GM21717 (cell line): ENCODE measurements at regions not wholly inside any gene's neighbourhood (a gene's known extent, or its start where the extent isn't known, plus 50 kb on each side); places are given as distances from the start of the nearest gene placed in this dataset.
"Not testable (repeated sequence)": the region's sequence is repeated elsewhere in the genome, so short reads cannot be mapped to it uniquely, and the experiment has no call there.

Experiments
- ATAC-seq: cut with Tn5 transposase; IDR thresholded peaks from one replicate; pipeline ENCODE4 v1.9.1; 2021; ENCODE audit warnings: mild to moderate bottlenecking, moderate library complexity; ENCODE audit not compliant: unreplicated experiment

DNA sequence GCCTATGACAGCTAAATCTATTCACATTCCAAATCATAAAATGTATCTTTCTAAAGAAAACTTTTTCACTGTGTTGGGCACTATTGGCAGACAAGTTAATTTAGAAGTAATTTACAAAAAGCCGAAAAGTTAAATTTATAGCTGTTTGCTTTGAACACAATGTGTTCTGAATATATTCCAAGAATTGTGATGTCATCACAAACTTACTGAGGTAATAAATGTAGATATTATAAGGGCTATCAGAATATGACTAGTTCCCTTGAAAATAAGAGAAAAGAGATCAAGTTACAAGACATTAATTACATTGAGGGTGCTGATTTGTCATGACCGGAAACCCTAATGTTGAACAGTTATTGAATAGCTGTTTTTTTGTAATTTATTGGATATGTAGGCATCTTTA, 153.9 kb upstream of the SCN7A start:
- ATAC-seq = no peak

DNA sequence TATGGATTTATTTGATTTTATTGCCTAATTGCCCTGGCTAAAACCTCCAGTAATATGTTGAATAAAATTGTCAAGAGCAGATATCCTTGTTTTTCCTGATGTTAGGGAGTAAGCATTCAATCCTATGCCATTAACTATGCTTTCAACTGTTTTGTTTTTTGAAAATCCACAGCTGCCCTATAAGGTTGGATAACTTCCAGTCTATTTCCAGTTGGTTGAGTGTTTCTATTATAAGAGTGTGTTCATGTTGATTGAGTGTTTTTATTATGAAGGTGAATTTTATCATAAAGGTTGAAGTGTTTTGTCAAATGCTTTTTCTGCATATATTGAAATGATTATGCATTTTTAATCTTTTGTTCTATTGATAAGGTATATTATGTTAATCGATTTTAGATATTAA, 149.9 kb upstream of the SCN7A start:
- ATAC-seq = no peak

DNA sequence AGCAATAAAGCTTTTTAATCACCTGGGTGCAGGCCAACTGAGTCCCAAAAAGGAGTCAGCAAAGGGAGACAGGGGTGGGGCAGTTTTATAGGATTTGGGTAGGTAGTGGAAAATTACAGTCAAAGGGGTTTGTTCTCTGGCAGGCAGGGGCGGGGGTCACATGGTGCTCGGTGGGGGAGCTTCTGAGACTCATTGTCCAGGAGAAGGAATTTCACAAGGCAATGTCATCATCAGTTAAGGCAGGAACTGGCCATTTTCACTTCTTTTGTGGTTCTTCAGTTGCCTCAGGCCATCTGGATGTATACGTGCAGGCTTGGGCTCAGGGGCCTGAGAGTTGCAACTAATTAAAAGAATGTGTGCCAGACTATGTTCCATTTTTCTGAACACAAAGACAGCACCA, 147.5 kb upstream of the SCN7A start:
- not testable (repeated sequence) for ATAC-seq

DNA sequence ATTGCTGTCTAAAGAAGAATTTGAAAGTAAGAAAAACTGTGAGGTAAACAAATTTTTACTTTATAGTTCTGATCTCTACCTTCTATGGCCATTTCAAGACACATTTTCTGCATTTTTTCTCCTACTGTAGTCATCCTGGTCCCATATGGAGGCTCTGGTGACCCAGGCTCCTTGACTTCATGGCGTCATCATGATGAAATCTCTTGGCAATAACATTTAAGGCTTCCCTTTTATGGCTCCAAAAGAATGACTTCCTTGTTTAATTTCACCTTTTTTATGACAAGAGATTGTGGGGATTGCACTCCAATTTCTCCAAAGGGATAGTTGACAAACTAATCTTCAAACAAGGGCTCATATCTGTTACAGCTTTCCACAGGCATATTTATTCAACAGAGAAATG, 143.0 kb upstream of the SCN7A start:
- ATAC-seq = no peak

DNA sequence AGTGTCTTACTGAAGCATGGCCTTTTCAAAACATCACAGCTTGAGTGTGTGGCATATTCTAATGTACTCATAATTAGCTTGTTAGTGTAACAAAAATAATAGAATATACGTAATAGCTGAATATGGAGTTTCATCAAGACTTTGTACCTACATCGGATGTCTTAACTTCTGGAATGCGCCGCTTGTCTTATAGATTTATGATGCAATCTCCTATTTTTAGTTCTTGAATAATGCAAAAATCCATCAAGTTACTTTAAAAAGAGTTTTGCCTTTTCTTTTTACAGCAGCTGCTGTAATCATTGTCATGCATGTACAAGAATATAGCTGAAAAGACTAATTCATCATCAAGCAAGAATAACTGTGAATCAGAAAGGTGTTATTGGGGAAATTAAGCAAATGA, 140.7 kb upstream of the SCN7A start:
- ATAC-seq = no peak

DNA sequence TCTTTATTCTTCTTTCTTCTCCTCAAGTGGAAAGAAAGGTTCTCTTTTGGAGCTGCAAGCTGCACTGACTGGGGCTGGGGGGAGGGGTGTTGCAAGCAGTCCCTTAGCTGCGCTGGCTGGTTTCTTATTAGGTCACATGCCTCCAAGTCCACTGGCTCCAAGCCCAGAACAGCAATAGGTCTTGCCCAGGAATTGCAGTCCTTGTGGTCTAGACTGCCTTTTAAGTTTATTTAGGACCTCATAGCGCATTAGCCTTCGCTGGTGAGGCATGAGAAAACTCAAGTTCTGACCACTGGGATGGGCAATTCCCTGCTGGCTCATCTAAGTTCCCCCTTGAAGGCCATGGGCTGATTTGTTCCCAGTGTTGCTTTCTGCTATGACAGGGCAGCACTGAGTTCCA, 138.6 kb upstream of the SCN7A start:
- no peak for ATAC-seq

DNA sequence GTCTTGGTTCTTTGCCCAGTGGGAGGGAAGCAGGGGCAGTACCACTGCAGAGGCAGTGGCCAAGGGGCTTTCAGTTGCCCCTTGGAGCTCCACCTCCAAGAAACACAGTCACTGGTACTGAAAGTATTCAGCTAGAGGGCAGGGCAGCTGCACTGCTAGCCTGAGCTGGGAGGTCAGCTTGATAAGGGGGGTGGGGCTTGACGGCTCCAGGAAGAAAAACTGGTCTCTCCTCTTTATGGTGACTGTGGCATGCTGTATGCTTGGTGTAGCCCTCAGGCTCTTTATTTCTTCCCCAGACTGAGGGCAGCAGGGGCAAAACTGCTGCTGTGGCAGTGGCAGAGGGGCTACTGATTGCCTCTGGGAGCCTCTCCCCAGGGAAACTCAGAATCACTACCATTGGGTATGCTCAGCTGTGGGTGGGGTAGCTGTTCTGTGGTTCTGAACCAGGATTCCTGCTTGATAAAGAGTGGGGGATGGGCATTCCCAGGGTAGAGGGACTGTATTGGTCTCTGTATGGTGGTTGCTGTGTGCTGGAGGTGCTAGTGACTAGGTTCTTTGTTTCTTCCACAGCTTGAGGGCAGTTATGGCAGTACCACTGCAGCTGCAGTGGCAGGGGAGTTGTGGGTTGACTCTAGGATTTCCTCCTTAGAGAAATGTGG, 134.6 kb upstream of the SCN7A start:
- ATAC-seq = no peak

DNA sequence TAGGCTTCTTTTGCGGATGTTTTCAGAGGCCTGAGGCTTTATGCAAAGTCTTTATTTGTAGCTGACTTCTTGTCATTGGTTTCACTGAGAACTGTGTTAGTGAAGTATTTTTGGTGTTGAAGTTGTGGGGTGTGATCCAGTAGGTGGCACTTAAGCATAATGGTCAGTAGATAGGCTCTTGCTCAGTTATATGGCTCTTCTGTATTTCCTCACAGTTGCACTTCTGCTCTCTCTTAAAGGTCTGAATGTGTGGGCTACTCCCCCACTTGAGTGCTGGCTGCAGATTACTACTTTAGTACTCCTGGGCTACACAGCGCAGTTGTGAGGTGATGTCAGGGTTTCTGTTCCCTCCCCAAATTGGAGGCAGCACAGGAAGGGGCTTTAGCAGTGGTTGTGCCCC, 133.8 kb upstream of the SCN7A start:
- ATAC-seq = no peak

DNA sequence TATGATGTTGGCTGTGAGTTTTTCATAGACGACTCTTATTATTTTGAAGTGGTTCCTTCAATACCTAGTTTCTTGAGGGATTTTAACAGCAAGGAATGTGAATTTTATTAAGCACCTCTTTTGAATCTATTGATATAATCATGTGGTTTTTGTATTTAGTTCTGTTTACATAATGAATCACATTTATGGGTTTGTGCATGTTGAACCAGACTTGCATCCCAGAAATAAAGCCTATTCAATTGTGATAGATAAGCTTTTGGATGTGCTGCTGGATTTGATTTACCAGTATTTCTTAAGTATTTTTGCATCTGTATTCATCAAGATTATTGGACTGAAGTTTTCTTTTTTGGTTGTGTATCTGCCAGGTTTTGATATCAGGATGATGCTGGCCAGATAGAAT, 131.6 kb upstream of the SCN7A start:
- ATAC-seq = no peak

DNA sequence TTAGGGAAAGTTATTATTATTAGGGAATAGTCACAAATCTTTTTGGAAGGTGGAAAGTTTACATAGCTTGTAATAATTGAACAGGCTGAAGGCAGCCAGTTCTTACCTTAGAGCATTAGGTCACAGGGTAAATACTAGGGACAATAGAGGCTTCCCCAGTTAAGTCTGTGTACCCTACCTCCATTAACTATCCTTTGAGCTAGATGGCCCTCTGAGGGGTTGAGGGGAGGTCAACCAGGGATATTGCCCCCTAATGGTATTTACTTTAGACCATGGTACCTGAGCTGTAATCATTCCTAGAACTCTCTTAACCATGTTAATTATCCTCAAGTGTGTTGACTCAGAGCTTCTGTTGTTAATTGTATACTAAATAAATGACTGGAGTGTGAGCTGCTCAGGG, 120.5 kb upstream of the SCN7A start:
- ATAC-seq = no peak

DNA sequence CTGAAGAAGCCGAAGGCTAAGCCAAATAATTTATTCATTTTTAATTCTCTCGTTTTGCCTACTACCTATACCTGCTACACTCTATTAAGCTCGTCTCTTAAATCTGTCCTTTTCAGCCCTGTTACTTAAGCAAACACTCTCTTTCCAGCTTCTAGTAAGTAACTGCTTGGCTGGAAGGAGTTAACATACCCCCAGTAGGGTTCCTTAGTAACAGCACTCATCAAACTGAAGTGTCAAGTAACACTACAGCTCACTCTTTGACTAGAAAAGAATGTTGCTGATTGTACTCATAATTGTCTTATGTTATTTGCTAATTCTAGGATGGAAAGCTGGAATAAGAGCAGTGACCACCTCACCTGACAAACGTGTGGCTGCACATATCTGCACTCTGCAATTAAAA, 120.0 kb upstream of the SCN7A start:
- no peak for ATAC-seq

DNA sequence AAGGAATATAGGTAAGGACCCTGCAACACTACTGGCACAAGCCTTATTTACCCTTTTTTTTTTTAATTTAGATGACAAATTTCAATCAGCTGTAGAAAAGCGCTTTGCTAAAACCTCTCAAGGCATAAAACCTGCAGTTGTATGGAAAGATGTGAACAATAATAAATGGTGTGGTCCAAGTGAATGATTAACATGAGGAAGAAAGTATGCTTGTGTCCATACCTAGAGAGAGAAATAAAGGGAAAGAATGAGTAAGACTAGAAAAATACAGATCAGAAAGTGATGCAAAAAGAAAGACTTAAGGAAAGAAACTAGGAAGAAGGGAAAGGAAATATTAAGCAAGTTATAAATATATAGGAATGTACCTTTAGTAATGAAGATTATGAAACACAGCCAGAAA, 119.2 kb upstream of the SCN7A start:
- no peak for ATAC-seq

DNA sequence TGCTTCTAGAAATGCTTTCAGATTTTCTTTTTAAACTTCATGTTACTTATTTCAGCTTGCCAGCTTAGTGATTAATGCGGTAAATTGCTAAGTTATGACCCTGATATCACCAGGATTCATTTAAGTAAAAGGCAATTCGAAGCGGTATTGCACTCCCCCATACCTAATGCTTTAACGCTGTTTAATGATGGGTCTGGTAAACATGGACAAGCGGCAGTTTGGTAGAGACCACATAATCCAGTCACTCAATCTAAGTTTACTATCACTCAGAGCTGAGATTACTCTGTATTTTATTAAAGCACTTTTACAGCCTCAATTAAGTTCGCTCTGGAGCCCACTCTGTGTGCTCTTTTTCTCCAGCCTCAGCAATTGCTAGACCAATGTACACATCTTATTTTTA, 118.2 kb upstream of the SCN7A start:
- no peak for ATAC-seq

DNA sequence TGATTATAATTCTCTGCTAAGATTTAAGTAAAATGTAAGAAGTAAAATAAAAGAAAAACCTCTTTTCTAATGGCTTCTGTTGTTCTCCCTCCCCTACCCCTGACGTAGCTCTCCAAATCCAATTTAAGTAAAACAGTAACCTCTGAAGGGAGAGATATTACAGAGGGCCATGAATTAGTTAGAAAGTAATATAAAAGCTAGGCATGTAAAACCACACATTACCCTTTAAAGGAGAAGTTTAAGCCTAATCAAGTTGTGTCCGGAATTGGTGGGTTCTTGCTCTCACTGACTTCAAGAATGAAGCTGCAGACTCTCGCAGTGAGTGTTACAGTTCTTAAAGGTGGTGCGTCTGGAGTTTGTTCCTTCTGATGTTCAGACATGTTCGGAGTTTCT, 116.9 kb upstream of the SCN7A start:
- no peak for ATAC-seq

DNA sequence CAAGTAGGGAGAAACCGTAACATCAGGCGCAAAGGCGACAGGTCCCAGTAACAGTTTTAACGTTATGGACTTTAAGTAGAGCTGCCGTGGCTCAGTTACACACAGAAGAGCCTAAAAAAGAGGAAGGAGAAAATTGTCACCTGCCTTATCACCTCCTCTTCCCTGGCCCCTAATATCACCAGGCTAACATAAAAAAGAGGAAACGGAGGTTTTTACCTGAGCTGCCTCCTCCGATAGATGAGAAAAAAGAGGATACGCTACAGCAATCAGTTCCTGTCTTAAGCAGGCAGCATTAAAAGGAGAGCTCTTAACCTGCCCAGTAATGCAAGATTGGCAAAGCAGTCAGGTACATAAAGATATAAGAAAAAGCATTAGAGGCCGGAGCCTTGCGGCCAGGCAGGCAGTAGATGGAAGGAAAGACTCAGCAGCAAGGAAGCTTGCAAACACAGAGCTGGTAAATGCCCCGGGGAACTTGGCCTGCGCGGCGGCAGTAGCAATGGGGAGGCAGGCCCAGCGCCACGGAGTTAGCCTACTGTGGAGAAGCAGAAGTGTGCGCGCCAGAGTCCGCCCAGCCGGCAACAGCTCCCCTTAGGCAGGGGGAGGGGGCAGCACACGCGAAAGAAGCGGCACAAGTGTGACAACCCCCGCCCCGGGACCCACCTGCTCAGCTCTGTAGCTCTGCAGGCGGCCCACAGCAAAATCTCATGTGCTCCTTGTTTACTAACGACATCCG, 116.3 kb upstream of the SCN7A start:
- ATAC-seq = no peak

DNA sequence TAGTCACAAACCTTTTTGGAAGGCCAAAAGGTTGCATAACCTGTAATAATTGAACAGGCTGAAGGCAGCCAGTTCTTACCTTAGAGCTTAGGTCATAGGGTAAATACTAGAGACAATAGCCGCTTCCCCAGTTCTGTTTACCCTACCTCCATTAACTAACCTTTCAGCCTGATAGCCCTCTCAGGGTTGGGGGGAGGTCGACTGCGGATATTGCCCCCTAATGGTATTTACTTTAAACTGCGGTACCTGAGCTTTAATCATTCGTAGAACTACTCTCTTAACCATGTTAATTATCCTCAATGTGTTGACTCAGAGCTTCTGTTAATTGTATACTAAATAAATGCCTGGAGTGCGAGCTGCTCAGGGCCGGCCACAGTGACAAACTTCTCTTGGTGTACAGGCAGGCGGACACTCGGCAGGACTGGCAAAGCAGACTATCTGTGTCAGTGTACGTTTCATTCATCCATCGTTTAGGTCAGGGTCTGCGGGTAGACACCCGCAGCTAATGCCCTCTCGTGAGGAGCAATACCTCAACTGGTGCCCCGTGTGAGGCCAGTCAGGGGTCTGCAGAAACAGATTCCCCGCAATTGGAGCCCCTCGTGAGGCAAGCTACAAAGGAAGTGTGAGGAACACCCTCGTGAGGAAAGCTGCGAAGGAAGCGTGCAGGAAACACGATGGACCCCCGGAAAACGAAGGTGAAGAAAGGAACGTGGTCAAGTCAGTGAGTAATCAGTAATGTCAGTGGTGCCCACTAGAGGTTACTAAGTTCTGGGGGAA, 115.3 kb upstream of the SCN7A start:
- no peak for ATAC-seq

DNA sequence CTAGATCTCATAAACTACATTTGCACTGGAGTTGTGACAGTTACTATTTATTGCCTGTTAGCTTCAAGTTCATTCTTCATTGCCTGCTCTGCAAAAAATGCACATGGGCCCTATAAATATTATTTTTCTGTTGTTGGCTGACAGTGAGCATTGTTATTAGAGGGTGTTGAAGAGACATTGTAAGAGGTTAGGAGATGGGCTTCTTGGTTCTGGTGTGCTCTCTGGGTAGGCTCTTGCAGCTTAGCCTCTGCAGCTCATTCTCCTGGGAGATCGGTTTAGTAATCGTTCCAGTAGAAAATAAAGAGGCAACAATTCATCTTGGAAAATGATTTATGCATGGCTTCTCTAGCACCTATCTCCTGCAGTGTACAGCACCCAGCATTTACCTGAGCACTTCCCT, 113.8 kb upstream of the SCN7A start:
- ATAC-seq = no peak

DNA sequence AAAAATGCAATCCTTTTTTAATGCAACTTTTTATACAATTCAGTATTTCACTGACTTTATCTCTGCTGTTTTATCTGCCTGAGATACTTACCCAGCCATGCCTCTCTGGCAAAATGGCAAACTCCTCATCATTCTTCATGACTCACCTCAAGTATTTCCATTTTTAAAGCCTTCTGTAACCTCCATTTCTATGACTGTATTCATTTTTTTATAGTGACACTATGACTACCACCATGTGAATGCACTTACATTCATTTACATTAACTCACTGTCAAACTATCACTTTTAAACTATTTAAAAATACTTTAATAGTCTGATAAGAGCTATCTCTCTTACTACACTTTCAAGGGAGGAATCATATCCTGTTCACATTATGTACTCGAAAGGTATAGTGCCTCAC, 99.4 kb upstream of the SCN7A start:
- no peak for ATAC-seq

DNA sequence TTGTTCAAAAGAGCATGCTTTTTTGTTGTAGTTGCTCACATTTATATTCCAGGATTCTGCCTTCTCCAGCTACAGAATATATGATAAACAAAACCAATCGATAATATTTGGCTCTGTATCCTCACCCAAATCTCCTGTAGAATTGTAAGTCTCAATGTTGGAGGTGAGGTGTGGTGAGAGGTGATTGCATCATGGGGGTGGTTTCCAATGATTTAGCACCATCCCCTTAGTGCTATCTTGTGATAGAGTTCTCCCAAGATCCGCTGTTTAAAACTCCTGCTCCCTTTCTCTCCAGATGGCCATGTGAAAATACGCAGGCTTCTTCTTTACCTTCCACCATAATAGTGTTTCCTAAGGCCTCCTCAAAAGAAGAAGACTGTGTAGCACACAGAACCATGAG, 98.7 kb upstream of the SCN7A start:
- no peak for ATAC-seq

DNA sequence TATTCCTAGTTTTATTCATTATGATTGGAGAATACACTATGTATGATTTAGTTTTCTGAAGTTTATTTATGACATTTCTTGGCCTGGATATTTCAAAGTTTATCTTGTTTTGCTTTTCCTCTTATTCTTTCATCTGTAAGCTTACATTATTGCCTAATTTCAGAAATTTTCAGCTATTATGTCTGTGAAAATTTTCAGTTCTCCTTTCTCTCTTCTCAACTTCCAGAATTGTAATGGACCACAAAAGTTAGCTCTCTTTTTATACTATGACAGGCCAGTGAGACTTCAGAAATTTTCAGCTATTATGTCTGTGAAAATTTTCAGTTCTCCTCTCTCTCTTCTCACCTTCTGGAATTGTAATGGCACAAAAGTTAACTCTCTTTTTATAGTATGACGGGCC, 97.2 kb upstream of the SCN7A start:
- ATAC-seq = no peak

DNA sequence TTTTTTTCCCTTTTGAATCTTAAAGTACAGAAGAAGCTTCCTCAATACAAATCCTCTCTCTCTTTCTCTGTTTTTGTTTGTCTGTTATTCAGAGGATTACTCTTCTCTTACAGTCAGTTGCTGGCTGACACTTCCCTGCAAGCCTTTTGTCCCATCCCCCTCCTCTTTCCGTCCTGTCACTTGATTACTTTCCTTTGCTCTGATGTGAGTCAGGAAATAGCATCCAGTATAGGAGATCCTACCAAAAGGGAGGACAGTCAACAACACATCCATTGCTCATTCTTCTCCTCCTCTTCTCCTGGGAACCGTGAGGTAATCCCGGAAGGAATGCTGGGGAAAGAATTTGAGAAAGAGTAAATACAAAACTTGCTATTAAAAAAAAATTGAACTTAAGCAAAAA, 79.3 kb upstream of the SCN7A start:
- ATAC-seq = no peak

DNA sequence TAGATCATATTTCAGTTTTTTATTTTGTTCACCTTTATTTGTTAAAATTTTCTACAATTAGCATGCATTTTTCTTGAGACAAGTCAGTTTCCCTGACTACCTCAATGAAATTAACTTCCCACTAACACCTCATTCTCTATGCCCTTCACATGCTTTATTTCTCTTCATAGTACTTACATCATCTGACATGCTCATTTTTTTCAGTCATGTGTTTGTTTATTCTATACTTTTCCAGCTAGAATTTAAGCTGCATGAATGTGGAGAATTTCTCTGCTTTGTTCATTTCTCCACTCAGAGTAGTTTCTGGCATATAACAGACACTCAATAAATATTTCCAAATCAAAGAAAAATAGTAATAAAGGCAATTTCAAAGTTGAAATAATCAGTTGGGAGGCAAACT, 78.9 kb upstream of the SCN7A start:
- ATAC-seq = no peak
